Neural progenitor cell (in vitro differentiated cells): ENCODE measurements at regions not wholly inside any gene's neighbourhood (a gene's known extent, or its start where the extent isn't known, plus 50 kb on each side); places are given as distances from the start of the nearest gene placed in this dataset.

Source experiments
- EZH2 ChIP-seq: fragments of 200-600 bp; sonication (generic); IDR thresholded peaks from 2 replicates; pipeline ENCODE4 v1.6.1; 2017; ENCODE audit warnings: antibody characterized with exemption, mild to moderate bottlenecking, moderate library complexity
- EZH2phosphoT487 ChIP-seq: fragments of 200-600 bp; sonication (generic); IDR thresholded peaks from 2 replicates; pipeline ENCODE4 v1.6.1; 2017; ENCODE audit warnings: antibody characterized with exemption
- TF ChIP-seq, protein P1 (sequence below): fragments of 200-600 bp; sonication (generic); IDR thresholded peaks from 2 replicates; pipeline ENCODE4 v1.5.1; 2017; ENCODE audit warnings: antibody characterized with exemption, mild to moderate bottlenecking

GRCh38 chr5:83800201-83800600 is 79.5 kb upstream of the HAPLN1 start:
- TF ChIP-seq EZH2 (no peak), EZH2phosphoT487 (no peak)
- TF ChIP-seq, protein P1, sequence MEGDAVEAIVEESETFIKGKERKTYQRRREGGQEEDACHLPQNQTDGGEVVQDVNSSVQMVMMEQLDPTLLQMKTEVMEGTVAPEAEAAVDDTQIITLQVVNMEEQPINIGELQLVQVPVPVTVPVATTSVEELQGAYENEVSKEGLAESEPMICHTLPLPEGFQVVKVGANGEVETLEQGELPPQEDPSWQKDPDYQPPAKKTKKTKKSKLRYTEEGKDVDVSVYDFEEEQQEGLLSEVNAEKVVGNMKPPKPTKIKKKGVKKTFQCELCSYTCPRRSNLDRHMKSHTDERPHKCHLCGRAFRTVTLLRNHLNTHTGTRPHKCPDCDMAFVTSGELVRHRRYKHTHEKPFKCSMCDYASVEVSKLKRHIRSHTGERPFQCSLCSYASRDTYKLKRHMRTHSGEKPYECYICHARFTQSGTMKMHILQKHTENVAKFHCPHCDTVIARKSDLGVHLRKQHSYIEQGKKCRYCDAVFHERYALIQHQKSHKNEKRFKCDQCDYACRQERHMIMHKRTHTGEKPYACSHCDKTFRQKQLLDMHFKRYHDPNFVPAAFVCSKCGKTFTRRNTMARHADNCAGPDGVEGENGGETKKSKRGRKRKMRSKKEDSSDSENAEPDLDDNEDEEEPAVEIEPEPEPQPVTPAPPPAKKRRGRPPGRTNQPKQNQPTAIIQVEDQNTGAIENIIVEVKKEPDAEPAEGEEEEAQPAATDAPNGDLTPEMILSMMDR: no peak
